ENCODE measurements at regions not wholly inside any gene's neighbourhood (a gene's known extent, or its start where the extent isn't known, plus 50 kb on each side); places are given as distances from the start of the nearest gene placed in this dataset.

GRCh38 chr2:144670738-144671137 lies 150.8 kb upstream of the ZEB2 start:
- TF ChIP-seq ZNF398 (tag by site-specific recombination; IDR thresholded peaks at IDR 0.05) (no peak), ZFP41 (tag by site-specific recombination; IDR thresholded peaks at IDR 0.05; ENCODE audit: borderline replicate concordance) (no peak), ZFP3 (tag by site-specific recombination; IDR thresholded peaks at IDR 0.05; ENCODE audit: low read depth) (no peak), ZNF350 (tag by site-specific recombination; IDR thresholded peaks at IDR 0.05) (no peak)
- TF ChIP-seq, protein P1, sequence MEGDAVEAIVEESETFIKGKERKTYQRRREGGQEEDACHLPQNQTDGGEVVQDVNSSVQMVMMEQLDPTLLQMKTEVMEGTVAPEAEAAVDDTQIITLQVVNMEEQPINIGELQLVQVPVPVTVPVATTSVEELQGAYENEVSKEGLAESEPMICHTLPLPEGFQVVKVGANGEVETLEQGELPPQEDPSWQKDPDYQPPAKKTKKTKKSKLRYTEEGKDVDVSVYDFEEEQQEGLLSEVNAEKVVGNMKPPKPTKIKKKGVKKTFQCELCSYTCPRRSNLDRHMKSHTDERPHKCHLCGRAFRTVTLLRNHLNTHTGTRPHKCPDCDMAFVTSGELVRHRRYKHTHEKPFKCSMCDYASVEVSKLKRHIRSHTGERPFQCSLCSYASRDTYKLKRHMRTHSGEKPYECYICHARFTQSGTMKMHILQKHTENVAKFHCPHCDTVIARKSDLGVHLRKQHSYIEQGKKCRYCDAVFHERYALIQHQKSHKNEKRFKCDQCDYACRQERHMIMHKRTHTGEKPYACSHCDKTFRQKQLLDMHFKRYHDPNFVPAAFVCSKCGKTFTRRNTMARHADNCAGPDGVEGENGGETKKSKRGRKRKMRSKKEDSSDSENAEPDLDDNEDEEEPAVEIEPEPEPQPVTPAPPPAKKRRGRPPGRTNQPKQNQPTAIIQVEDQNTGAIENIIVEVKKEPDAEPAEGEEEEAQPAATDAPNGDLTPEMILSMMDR (tag by site-specific recombination; IDR thresholded peaks at IDR 0.05) = no peak
- TF ChIP-seq, protein P2, sequence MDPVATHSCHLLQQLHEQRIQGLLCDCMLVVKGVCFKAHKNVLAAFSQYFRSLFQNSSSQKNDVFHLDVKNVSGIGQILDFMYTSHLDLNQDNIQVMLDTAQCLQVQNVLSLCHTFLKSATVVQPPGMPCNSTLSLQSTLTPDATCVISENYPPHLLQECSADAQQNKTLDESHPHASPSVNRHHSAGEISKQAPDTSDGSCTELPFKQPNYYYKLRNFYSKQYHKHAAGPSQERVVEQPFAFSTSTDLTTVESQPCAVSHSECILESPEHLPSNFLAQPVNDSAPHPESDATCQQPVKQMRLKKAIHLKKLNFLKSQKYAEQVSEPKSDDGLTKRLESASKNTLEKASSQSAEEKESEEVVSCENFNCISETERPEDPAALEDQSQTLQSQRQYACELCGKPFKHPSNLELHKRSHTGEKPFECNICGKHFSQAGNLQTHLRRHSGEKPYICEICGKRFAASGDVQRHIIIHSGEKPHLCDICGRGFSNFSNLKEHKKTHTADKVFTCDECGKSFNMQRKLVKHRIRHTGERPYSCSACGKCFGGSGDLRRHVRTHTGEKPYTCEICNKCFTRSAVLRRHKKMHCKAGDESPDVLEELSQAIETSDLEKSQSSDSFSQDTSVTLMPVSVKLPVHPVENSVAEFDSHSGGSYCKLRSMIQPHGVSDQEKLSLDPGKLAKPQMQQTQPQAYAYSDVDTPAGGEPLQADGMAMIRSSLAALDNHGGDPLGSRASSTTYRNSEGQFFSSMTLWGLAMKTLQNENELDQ (tag by site-specific recombination; IDR thresholded peaks at IDR 0.05; ENCODE audit: low read depth) = no peak

Measured in HEK293 (cell line).